ENCODE measurements at regions not wholly inside any gene's neighbourhood (a gene's known extent, or its start where the extent isn't known, plus 50 kb on each side); places are given as distances from the start of the nearest gene placed in this dataset.

GRCh38 chr1:4595341-4596225 is 58.8 kb upstream of the AJAP1 start:
- TF ChIP-seq POLR2A (IDR thresholded peaks at IDR 0.05; ENCODE audit: low read depth, low read length) (no peak), RFX5 (IDR thresholded peaks at IDR 0.05; ENCODE audit: low read depth, low read length) (no peak), CTCF (conservative IDR thresholded peaks at IDR 0.05; ENCODE audit: low read depth, low read length) (no peak), BHLHE40 (IDR thresholded peaks at IDR 0.05; ENCODE audit: low read depth, low read length) (no peak), ELK1 (IDR thresholded peaks at IDR 0.05; ENCODE audit: borderline replicate concordance, low read depth, low read length) (no peak), RAD21 (IDR thresholded peaks at IDR 0.05; ENCODE audit: low read length) (no peak), MXI1 (IDR thresholded peaks at IDR 0.05; ENCODE audit: borderline replicate concordance, low read depth, low read length) (no peak), RCOR1 (IDR thresholded peaks at IDR 0.05; ENCODE audit: insufficient replicate concordance, low read length) (no peak), USF2 (IDR thresholded peaks at IDR 0.05; ENCODE audit: low read depth, low read length) (no peak)
